Astrocyte (in vitro differentiated cells and primary cell): ENCODE measurements at regions not wholly inside any gene's neighbourhood (a gene's known extent, or its start where the extent isn't known, plus 50 kb on each side); places are given as distances from the start of the nearest gene placed in this dataset.

Experiments used
- DNase-seq: peaks from one replicate; pipeline ENCODE4 v3.0.0-alpha.2; 2010; ENCODE audit warnings: low read depth
- FAIRE-seq: peaks from 2 replicates; lab custom pipeline; 2011; peaks lifted over from hg19 to GRCh38; lab: Jason Lieb, UNC
- H2AFZ ChIP-seq: 2 replicates; pipeline ENCODE4 v1.6.0; 2012; ENCODE audit warnings: low read depth, low read length, inconsistent platforms
- H3K27ac ChIP-seq: 2 replicates; pipeline ENCODE4 v1.5.1; 2011; ENCODE audit warnings: low read depth, low read length, inconsistent platforms
- H3K27me3 ChIP-seq: 2 replicates; pipeline ENCODE4 v1.6.0; 2011; ENCODE audit warnings: low read length, inconsistent platforms; ENCODE audit not compliant: insufficient read depth
- H3K36me3 ChIP-seq: 2 replicates; pipeline ENCODE4 v1.5.1; 2011; ENCODE audit warnings: low read length, inconsistent platforms; ENCODE audit not compliant: insufficient read depth
- H3K4me1 ChIP-seq: 2 replicates; pipeline ENCODE4 v1.5.1; 2011; ENCODE audit warnings: low read length, inconsistent platforms; ENCODE audit not compliant: insufficient read depth
- H3K4me2 ChIP-seq: 2 replicates; pipeline ENCODE4 v1.6.0; 2012; ENCODE audit warnings: low read length, inconsistent platforms
- H3K4me3 ChIP-seq: 2 replicates; pipeline ENCODE4 v1.5.1; 2011; ENCODE audit warnings: low read depth, mild to moderate bottlenecking, low read length, inconsistent platforms; ENCODE audit not compliant: insufficient read depth
- H3K79me2 ChIP-seq: 2 replicates; pipeline ENCODE4 v1.6.0; 2012; ENCODE audit warnings: mild to moderate bottlenecking, low read length, inconsistent platforms; ENCODE audit not compliant: insufficient read depth
- H3K9ac ChIP-seq: 2 replicates; pipeline ENCODE4 v1.6.0; 2012; ENCODE audit warnings: mild to moderate bottlenecking, low read length, inconsistent platforms
- H3K9me3 ChIP-seq: 2 replicates; pipeline ENCODE4 v1.5.1; 2012; ENCODE audit warnings: low read depth, mild to moderate bottlenecking, low read length, inconsistent platforms; ENCODE audit not compliant: insufficient read depth
- H4K20me1 ChIP-seq: 2 replicates; pipeline ENCODE4 v1.6.0; 2012; ENCODE audit warnings: low read length, inconsistent platforms; ENCODE audit not compliant: insufficient read depth
- H3K27ac Mint-ChIP-seq: one replicate; pipeline ENCODE4 v1.8.0; 2021; ENCODE audit warnings: mild to moderate bottlenecking, mixed read lengths; ENCODE audit not compliant: unreplicated experiment
- H3K27me3 Mint-ChIP-seq: one replicate; pipeline ENCODE4 v1.8.0; 2021; ENCODE audit warnings: low read depth, mixed read lengths; ENCODE audit not compliant: unreplicated experiment
- H3K36me3 Mint-ChIP-seq: one replicate; pipeline ENCODE4 v1.8.0; 2021; ENCODE audit warnings: low read depth, mixed read lengths; ENCODE audit not compliant: unreplicated experiment
- H3K4me1 Mint-ChIP-seq: one replicate; pipeline ENCODE4 v1.8.0; 2021; ENCODE audit warnings: low read depth, mixed read lengths; ENCODE audit not compliant: unreplicated experiment
- H3K4me3 Mint-ChIP-seq: one replicate; pipeline ENCODE4 v1.8.0; 2021; ENCODE audit warnings: mild to moderate bottlenecking, moderate library complexity, mixed read lengths; ENCODE audit not compliant: unreplicated experiment
- H3K9me3 Mint-ChIP-seq: one replicate; pipeline ENCODE4 v1.8.0; 2021; ENCODE audit warnings: mild to moderate bottlenecking, mixed read lengths; ENCODE audit not compliant: unreplicated experiment
- EZH2 ChIP-seq: IDR thresholded peaks from 2 replicates; pipeline ENCODE4 v1.6.1; 2012; ENCODE audit warnings: mild to moderate bottlenecking, low read length, inconsistent platforms; ENCODE audit not compliant: insufficient read depth
- TF ChIP-seq, protein P1 (sequence below): IDR thresholded peaks from 2 replicates; pipeline ENCODE4 v1.5.1; 2011; ENCODE audit warnings: low read depth, mild to moderate bottlenecking, inconsistent platforms, low read length, moderate library complexity; ENCODE audit not compliant: insufficient read depth

DNA sequence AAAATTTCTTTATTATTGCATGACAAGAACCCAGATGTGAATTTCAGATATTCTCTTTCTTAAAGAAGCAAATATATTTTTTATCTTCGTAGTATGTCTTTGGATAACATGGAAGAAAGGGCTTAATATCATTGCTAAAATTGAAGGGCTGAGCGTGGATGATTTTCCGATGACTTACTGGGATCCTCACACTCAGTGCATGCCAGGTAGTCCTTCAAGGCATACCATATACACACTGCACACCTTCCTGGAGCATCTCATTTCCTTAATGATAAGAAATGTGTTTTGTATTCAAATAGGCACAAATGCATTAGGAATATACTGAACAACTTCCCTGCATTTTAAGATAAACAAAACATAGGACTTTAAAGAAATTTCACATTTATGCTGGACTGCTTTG, 193.9 kb upstream of the MAP3K7 start:
- Histone ChIP-seq H3K36me3 (no peaks in the 10 kb centered on the region), H3K27ac (no peak overlapping the region), H3K79me2 (no peaks in the 10 kb centered on the region), H3K9ac (no peak overlapping the region), H3K9me3 (no peaks in the 10 kb centered on the region), H3K4me3 (no peak overlapping the region), H3K27me3 (no peaks in the 10 kb centered on the region), H4K20me1 (no peaks in the 10 kb centered on the region), H2AFZ (no peak overlapping the region), H3K4me2 (no peak overlapping the region), H3K4me1 (no peaks in the 10 kb centered on the region)
- Mint-ChIP-seq H3K9me3 (no peaks in the 10 kb centered on the region), H3K4me1 (no peaks in the 10 kb centered on the region), H3K4me3 (no peak overlapping the region), H3K27me3 (peaks cover 2% of the 10 kb centered on the region), H3K27ac (no peak overlapping the region), H3K36me3 (no peaks in the 10 kb centered on the region)
- TF ChIP-seq, protein P1, sequence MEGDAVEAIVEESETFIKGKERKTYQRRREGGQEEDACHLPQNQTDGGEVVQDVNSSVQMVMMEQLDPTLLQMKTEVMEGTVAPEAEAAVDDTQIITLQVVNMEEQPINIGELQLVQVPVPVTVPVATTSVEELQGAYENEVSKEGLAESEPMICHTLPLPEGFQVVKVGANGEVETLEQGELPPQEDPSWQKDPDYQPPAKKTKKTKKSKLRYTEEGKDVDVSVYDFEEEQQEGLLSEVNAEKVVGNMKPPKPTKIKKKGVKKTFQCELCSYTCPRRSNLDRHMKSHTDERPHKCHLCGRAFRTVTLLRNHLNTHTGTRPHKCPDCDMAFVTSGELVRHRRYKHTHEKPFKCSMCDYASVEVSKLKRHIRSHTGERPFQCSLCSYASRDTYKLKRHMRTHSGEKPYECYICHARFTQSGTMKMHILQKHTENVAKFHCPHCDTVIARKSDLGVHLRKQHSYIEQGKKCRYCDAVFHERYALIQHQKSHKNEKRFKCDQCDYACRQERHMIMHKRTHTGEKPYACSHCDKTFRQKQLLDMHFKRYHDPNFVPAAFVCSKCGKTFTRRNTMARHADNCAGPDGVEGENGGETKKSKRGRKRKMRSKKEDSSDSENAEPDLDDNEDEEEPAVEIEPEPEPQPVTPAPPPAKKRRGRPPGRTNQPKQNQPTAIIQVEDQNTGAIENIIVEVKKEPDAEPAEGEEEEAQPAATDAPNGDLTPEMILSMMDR = no peak
- TF ChIP-seq EZH2 = no peak
- FAIRE-seq (no peak), DNase-seq (no peak)

DNA sequence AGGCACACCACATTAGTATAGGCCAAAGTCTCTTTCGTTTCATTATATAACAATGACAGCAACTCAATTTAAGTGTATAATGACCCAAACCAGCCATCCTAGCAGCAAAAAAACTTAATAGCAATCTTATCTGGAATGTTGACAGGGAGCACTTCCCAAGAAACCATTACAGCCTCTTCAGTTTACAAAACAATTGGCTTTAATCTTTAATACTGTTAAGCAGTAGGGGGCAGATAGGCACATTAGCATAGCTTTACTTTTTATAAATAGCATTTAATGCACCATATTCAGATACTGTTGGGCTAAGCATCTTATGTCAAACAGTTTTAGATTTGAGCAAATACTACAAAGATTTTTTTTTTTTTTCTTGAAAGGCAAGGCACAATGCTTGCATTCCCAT, 193.3 kb upstream of the MAP3K7 start:
- H3K4me3 ChIP-seq = no peak overlapping the region
- no peak overlapping the region for H2AFZ ChIP-seq
- H3K27me3 ChIP-seq = no peaks in the 10 kb centered on the region
- Mint-ChIP-seq H3K36me3 (no peaks in the 10 kb centered on the region), H3K27ac (no peak overlapping the region), H3K27me3 (peaks cover 2% of the 10 kb centered on the region), H3K4me1 (no peaks in the 10 kb centered on the region), H3K9me3 (no peaks in the 10 kb centered on the region), H3K4me3 (no peak overlapping the region)
- H3K27ac ChIP-seq = no peak overlapping the region
- no peak overlapping the region for H3K4me2 ChIP-seq
- no peaks in the 10 kb centered on the region for H4K20me1 ChIP-seq
- no peak for DNase-seq
- H3K79me2 ChIP-seq = no peaks in the 10 kb centered on the region
- H3K9ac ChIP-seq = no peak overlapping the region
- no peaks in the 10 kb centered on the region for H3K9me3 ChIP-seq
- no peak for TF ChIP-seq EZH2
- TF ChIP-seq, protein P1 = no peak
- no peak for FAIRE-seq
- H3K4me1 ChIP-seq = no peaks in the 10 kb centered on the region
- no peaks in the 10 kb centered on the region for H3K36me3 ChIP-seq

DNA sequence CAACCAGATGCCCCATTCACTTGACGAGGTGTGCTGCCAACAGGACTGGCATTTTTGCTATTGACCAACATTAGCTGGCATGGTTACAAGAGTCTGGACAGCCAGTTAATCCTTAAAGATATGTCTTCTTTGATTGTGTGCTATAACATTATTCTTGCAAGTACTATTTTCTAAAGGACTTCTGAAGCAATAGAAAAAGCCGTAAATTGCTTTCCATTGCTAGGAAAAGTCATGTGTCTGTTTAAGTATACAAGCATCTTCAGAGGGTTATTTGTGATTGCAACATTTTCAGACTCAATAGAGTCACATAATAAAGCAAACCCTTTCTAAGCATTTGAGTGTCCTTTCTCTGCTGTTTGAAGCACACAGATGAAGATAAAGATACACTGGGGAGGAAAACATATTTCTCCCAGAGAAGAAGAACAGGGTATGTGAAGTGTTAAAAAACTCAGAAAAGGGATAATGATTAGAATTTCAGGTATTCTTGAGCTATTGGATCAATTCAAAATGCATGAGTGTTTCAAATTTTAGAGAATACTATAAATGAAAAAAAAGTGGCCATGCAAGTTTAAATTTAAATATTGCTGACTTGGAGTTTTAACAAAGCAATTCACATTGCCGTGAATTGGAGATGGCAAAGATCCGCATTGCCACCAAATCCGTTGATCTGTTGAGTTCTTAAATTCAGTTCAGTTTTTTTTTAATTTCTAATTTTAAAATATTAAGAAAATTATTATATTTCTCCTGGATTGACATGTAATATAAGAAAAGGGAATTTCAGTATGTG, 191.7 kb upstream of the MAP3K7 start:
- no peaks in the 10 kb centered on the region for H3K27me3 Mint-ChIP-seq

More for the DNA sequence above, 191.7 kb upstream of the MAP3K7 start:
- Mint-ChIP-seq H3K9me3 (no peaks in the 10 kb centered on the region), H3K4me1 (no peaks in the 10 kb centered on the region), H3K27ac (no peak overlapping the region), H3K4me3 (no peak overlapping the region), H3K36me3 (no peaks in the 10 kb centered on the region)
- H3K9me3 ChIP-seq = no peaks in the 10 kb centered on the region
- H2AFZ ChIP-seq = no peak overlapping the region
- H3K4me2 ChIP-seq = no peak overlapping the region
- H3K4me1 ChIP-seq = no peaks in the 10 kb centered on the region
- TF ChIP-seq, protein P1 = no peak
- no peak for TF ChIP-seq EZH2
- H3K79me2 ChIP-seq = no peaks in the 10 kb centered on the region
- H3K9ac ChIP-seq = no peak overlapping the region
- FAIRE-seq (no peak), DNase-seq (no peak)
- H3K27me3 ChIP-seq = no peaks in the 10 kb centered on the region
- no peak overlapping the region for H3K4me3 ChIP-seq
- H3K36me3 ChIP-seq = no peaks in the 10 kb centered on the region
- no peak overlapping the region for H3K27ac ChIP-seq
- no peaks in the 10 kb centered on the region for H4K20me1 ChIP-seq
